CD14-positive monocyte (primary cell): ENCODE measurements at regions not wholly inside any gene's neighbourhood (a gene's known extent, or its start where the extent isn't known, plus 50 kb on each side); places are given as distances from the start of the nearest gene placed in this dataset.

Experiments
- DNase-seq, 3 donors: peaks; one replicate each; pipeline ENCODE4 v3.0.0-alpha.2; 2011 to 2022
- H2AFZ ChIP-seq: 2 replicates; pipeline ENCODE4 v1.6.0; 2012; ENCODE audit warnings: mild to moderate bottlenecking, low read depth, low read length, inconsistent platforms; ENCODE audit not compliant: insufficient read depth, poor library complexity, severe bottlenecking
- H3K27ac ChIP-seq, 2 donors: 1 replicate in 1 of 2; 2 replicates in 1 of 2; pipeline ENCODE4 v1.5.1; 2012 to 2013; ENCODE audit warnings: low read length in 2 of 2, control low read depth in 1 of 2, inconsistent platforms in 1 of 2, low read depth in 1 of 2, mild to moderate bottlenecking in 1 of 2
- H3K27me3 ChIP-seq, 2 donors: one replicate each; pipeline versions ENCODE4 v1.6.0 to v1.6.1; 2011 to 2013; ENCODE audit warnings: low read length in 2 of 2; ENCODE audit not compliant: control insufficient read depth in 2 of 2, insufficient read depth in 2 of 2
- H3K36me3 ChIP-seq, 2 donors: replicated peaks in 1 of 2; 1 replicate in 1 of 2; 2 replicates in 1 of 2; pipeline versions ENCODE4 v1.5.1 to v1.6.1; 2012 to 2013; ENCODE audit warnings: low read length in 2 of 2, control low read depth in 1 of 2, inconsistent platforms in 1 of 2, mild to moderate bottlenecking in 1 of 2; ENCODE audit not compliant: insufficient read depth in 2 of 2, control insufficient read depth in 1 of 2
- H3K4me1 ChIP-seq, 2 donors: 1 replicate in 1 of 2; 2 replicates in 1 of 2; pipeline versions ENCODE4 v1.5.1 to v1.6.1; 2012 to 2013; ENCODE audit warnings: low read length in 2 of 2, control low read depth in 1 of 2, inconsistent platforms in 1 of 2, mild to moderate bottlenecking in 1 of 2, moderate library complexity in 1 of 2; ENCODE audit not compliant: insufficient read depth in 2 of 2, control insufficient read depth in 1 of 2
- H3K4me2 ChIP-seq: replicated peaks from 2 replicates; pipeline ENCODE3; 2012; ENCODE audit warnings: low read length, moderate library complexity, mild to moderate bottlenecking; ENCODE audit not compliant: poor library complexity, severe bottlenecking; ENCODE audit errors: extremely low read depth
- H3K4me3 ChIP-seq, 3 experiments: fragments of 200-600 bp in 1 of 3; sonication (generic) in 1 of 3; replicated peaks in 1 of 3; 1 replicate in 2 of 3; 2 replicates in 1 of 3; pipeline ENCODE4 v1.5.1; 2011 to 2013; ENCODE audit warnings: low read length in 3 of 3, mild to moderate bottlenecking in 3 of 3, control low read depth in 2 of 3, low read depth in 2 of 3, inconsistent platforms in 1 of 3, moderate library complexity in 1 of 3
- H3K79me2 ChIP-seq: 2 replicates; pipeline ENCODE4 v1.6.0; 2012; ENCODE audit warnings: mild to moderate bottlenecking, control low read depth, inconsistent platforms, low read length, moderate library complexity; ENCODE audit not compliant: insufficient read depth
- H3K9ac ChIP-seq: 2 replicates; pipeline ENCODE4 v1.6.0; 2017; ENCODE audit warnings: low read length, mild to moderate bottlenecking; ENCODE audit not compliant: insufficient read depth, poor library complexity, severe bottlenecking
- H3K9me3 ChIP-seq, 2 donors: replicated peaks in 1 of 2; 1 replicate in 1 of 2; 2 replicates in 1 of 2; pipeline versions ENCODE4 v1.5.1 to v1.6.1; 2012 to 2013; ENCODE audit warnings: low read length in 2 of 2, control low read depth in 1 of 2; ENCODE audit not compliant: control insufficient read depth in 1 of 2, insufficient read depth in 1 of 2
- H4K20me1 ChIP-seq: 2 replicates; pipeline ENCODE4 v1.6.0; 2012; ENCODE audit warnings: mild to moderate bottlenecking, low read length, control low read depth, moderate library complexity; ENCODE audit not compliant: insufficient read depth
- H3K27ac Mint-ChIP-seq, 7 donors: one replicate each; pipeline ENCODE4 v1.8.0; 2020; ENCODE audit warnings: mild to moderate bottlenecking in 7 of 7, mixed read lengths in 7 of 7, moderate library complexity in 6 of 7, inconsistent platforms in 2 of 7
- H3K27me3 Mint-ChIP-seq, 3 donors: one replicate each; pipeline ENCODE4 v1.8.0; 2021 to 2022; ENCODE audit warnings: low read depth in 3 of 3, mild to moderate bottlenecking in 3 of 3, mixed read lengths in 3 of 3, moderate library complexity in 3 of 3, inconsistent platforms in 1 of 3
- H3K36me3 Mint-ChIP-seq, 2 donors: one replicate each; pipeline ENCODE4 v1.8.0; 2020; ENCODE audit warnings: mixed read lengths in 2 of 2, inconsistent platforms in 1 of 2, mild to moderate bottlenecking in 1 of 2
- H3K4me1 Mint-ChIP-seq: one replicate; pipeline ENCODE4 v1.8.0; 2020; ENCODE audit warnings: mild to moderate bottlenecking, mixed read lengths
- H3K4me3 Mint-ChIP-seq, 2 donors: one replicate each; pipeline ENCODE4 v1.8.0; 2020; ENCODE audit warnings: mild to moderate bottlenecking in 2 of 2, mixed read lengths in 2 of 2, moderate library complexity in 1 of 2
- H3K9me3 Mint-ChIP-seq, 7 donors: one replicate each; pipeline ENCODE4 v1.8.0; 2020 to 2022; ENCODE audit warnings: mixed read lengths in 7 of 7, mild to moderate bottlenecking in 6 of 7, moderate library complexity in 6 of 7, inconsistent platforms in 2 of 7
- CTCF ChIP-seq: fragments of 200-600 bp; IDR thresholded peaks from one replicate; pipeline ENCODE4 v1.8.0; 2022; ENCODE audit warnings: antibody characterized with exemption, mild to moderate bottlenecking
- WGBS: methylation state at CpG from one replicate; pipeline ENCODE4 v1.1.5; 2013; ENCODE audit warnings: missing lambda C conversion rate; ENCODE audit not compliant: insufficient coverage; 5-methylcytosine and 5-hydroxymethylcytosine counted together
- intact Hi-C, 2 donors: fragments of 100-400 bp; cut with micrococcal nuclease; formaldehyde crosslinking; loops; one replicate each; pipeline versions ENCODE4 v1.15.0 to v1.15.1; 2023

DNA sequence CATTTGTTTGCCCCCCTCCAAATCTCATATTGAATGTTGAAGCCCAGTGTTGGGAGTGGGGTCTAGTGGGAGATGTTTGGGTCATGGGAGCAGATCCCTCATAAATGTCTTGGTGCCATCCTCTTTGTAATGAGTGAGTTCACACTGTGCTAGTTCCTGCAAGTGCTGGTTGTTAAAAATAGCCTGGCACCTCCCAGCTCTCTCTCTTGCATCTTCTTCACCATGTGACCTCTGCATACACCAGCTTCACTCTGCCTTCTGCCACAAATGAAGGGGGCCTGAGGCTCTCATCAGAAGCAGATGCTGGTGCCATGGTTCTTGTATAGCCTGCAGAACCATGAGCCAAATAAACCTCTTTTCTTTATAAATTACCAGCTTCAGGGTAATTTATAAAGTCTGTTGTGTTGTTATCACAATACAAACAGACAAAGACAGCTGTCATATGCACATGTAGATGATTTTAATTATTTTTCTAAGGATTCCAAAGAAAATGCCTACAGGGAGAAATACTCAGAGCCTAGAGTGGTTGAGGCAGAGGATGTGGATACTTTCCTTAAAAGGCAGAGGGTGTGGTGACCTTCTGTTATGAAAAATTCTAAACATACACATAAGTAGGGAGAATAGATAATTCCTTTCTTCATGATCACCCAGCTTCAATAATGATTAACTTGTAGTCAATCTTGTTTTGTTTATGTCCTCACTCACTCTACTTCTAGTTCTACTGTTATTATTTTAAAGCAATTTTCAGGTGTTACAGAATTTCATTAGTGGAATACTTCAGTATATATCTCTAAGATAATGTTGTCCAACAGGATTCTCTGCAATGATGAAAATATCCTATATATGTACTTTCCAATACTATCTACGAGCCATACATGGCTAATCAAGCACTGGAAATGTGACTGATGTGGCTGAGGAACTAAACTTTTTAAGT lies 75.1 kb upstream of the RANBP6 start:
- H2AFZ ChIP-seq = no peak overlapping the region
- TF ChIP-seq CTCF = no peak
- DNase-seq = no peak
- no peaks in the 10 kb centered on the region for H3K4me1 Mint-ChIP-seq
- H3K9ac ChIP-seq = no peak overlapping the region
- peaks cover 0 to 4% (median 2%) of the 10 kb centered on the region in 7 donors for H3K9me3 Mint-ChIP-seq
- H3K27me3 Mint-ChIP-seq = peaks cover 0 to 15% (median 5%) of the 10 kb centered on the region in 3 donors
- no peak overlapping the region for H3K4me2 ChIP-seq
- no peaks in the 10 kb centered on the region for H3K36me3 ChIP-seq
- H3K36me3 Mint-ChIP-seq = no peaks in the 10 kb centered on the region
- H3K27ac ChIP-seq = no peak overlapping the region
- H3K9me3 ChIP-seq = no peaks in the 10 kb centered on the region
- no peak overlapping the region for H3K27ac Mint-ChIP-seq
- no peak overlapping the region for H3K4me3 ChIP-seq
- H3K79me2 ChIP-seq = no peaks in the 10 kb centered on the region
- H3K4me1 ChIP-seq = no peaks in the 10 kb centered on the region
- H4K20me1 ChIP-seq = no peaks in the 10 kb centered on the region
- no peak overlapping the region for H3K4me3 Mint-ChIP-seq
- intact Hi-C loops = no loop called here
- peaks cover 0 to 2% of the 10 kb centered on the region in 2 donors for H3K27me3 ChIP-seq
- WGBS = no CpG with 5 or more reads among the region's 1 CpG

GRCh38 chr9:6089300-6089699 lies 73.9 kb upstream of the RANBP6 start:
- H3K36me3 Mint-ChIP-seq = no peaks in the 10 kb centered on the region

More at GRCh38 chr9:6089300-6089699, 73.9 kb upstream of the RANBP6 start:
- Mint-ChIP-seq H3K4me3 (no peak overlapping the region), H3K9me3 (peaks cover 0 to 4% (median 1%) of the 10 kb centered on the region in 7 donors), H3K27me3 (peaks cover 0 to 14% (median 9%) of the 10 kb centered on the region in 3 donors), H3K4me1 (no peaks in the 10 kb centered on the region), H3K27ac (no peak overlapping the region)
- TF ChIP-seq CTCF = no peak
- Histone ChIP-seq H3K4me1 (no peaks in the 10 kb centered on the region), H3K9ac (no peak overlapping the region), H3K27ac (no peak overlapping the region), H2AFZ (no peak overlapping the region), H3K27me3 (peaks cover 0 to 2% of the 10 kb centered on the region in 2 donors), H3K36me3 (no peaks in the 10 kb centered on the region), H4K20me1 (no peaks in the 10 kb centered on the region), H3K79me2 (no peaks in the 10 kb centered on the region), H3K4me3 (no peak overlapping the region), H3K4me2 (no peak overlapping the region), H3K9me3 (no peaks in the 10 kb centered on the region)
- intact Hi-C loops = no loop called here
- no peak for DNase-seq
- WGBS = no CpG with 5 or more reads among the region's 1 CpG
